HG03571 (cell line): ENCODE measurements at regions not wholly inside any gene's neighbourhood (a gene's known extent, or its start where the extent isn't known, plus 50 kb on each side); places are given as distances from the start of the nearest gene placed in this dataset.
"Not testable (repeated sequence)": the region's sequence is repeated elsewhere in the genome, so short reads cannot be mapped to it uniquely, and the experiment has no call there.

Experiments
- ATAC-seq: cut with Tn5 transposase; IDR thresholded peaks from one replicate; pipeline ENCODE4 v1.9.1; 2021; ENCODE audit not compliant: unreplicated experiment

DNA sequence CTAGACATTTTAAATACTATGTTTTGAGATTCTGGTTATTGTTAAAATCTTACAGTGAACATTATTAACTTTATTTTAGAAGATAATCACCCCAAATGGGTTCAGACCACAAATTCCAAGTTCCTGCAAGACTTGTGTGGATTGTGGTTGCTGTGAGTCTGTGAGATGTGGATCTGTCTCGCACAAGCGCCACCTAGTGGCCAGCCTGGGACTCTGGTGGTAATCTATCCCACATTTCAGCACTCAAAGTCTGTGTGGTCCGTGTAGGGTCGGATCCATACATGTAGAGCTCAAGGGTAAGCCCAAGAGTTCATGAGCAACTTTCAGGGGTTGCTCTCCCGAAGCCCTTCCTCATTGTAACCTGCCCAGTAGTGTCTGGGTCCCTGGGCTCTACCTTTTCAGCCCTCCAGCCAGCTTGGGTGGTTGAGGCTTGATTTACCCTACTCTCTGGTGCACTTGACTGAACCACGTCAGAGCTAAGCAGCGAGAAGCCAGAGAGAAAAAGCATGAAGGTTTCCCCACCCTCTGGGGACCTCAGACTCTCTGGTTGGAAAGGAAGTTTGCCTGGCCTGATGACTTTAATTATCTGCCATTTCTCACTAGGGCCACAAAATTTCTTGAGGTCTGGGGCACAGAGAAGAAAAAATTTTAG, 129.2 kb downstream of the ARHGAP11B start:
- ATAC-seq = peak; percentile 62

DNA sequence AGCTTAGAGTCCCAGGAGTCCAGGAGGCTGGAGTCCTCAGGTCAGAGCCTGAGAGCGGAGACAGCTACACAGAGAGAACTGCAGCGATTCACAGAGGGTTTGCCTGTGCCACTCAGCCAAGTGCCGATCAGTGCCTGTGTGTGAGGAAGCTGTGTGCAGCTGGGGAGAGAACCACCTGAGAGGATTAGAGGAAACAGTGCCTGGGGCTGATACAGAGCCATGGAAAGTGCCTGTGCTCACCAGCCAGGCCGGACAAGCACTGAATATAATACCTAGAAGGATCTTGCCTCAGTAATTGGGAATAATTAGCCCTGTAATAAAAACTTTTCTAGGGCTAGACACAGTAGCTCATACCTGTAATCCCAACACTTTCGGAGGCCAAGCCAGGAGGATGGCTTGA, 134.7 kb downstream of the ARHGAP11B start:
- ATAC-seq = not testable (repeated sequence)

DNA sequence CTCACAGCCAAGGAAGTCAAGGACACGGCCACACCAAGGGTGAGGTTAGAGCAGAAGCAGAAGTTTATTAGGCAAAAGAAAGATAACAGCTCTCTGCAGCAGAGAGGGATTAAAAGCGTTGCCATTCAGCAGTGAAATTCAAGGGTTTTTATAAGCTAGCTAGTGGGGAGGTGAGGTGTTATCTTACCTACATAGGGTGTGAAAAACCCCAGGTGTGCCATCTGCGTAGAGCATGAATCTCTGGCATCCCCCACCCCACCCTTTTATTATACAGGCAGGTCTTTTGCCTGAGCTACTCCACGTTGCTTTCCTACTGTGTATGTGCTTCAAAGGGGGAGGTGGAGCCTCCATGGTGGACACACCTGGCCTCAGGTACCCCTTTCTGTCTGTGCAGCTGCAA, 135.4 kb downstream of the ARHGAP11B start:
- ATAC-seq = not testable (repeated sequence)

DNA sequence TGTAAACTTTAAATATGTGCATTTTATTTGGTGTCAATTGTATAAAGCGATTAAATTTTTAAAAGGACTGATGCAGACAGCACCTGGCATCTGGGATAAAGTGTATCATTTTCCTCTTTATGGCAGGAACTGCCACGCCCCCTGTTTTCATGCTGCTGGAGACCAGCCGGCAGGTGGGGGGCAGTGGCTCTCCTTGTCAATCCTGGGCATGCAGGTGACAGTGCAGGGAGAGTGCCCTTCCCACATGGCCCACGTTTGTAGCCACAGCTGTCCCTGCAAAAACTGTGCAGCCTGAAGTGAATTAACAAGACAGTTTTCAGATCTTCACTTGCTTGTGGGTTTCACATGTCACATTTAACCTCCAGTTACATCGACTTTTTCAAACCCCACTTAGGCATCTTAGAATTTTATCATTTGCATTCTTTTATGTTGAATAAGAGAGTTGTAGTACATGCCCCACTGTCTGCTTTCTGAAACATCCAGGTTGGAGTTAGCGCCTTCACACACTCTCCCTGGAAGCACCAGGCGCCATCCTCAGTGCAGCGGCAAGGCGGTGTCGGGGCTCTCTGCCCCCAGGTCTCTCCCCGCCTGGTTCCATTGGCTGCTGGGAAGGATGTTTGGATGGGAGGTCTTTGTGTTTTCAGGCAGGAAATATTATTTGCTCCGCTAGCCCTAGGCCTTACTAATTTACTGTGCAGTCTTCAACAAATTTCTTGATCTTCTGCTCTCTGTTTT, 134.2 kb upstream of the FAN1 start:
- ATAC-seq = not testable (repeated sequence)

DNA sequence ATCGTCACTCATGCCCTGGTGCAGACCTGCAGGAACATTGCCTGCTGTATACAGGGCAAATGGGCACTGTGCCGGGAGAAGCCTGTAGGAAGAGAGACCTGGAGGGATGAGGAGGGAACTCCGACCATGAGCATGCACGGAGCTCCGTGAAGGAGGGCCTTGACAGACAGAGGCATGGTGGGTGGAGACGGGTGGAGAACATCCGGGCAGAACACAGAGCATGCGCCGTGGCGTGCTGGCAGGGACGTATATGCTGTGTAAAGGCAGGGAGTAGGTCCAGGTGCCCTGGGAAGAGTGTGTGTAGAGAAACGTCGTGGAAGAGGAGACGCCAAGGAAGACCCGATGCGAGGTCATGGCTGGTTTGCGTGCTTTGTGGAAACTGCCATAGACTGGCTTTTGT, 133.0 kb upstream of the FAN1 start:
- ATAC-seq = no peak

DNA sequence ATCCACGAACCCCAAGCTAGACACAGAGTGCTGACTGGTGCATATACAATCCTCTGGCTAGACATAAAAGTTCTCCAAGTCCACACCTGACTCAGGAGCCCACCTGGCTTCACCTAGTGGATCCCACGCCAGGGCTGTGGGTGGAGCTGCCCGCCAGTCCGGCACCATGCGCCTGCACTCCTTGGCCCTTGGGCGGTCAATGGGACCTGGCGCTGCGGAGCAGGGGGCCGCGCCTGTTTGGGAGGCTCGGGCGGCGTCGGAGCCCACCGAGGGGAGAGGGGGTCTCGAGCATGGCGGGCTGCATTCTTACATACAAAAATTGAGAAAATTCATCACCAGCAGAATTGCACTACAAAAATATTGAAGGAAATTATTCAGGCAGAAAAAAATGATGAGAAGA, 120.7 kb upstream of the FAN1 start:
- ATAC-seq = no peak

DNA sequence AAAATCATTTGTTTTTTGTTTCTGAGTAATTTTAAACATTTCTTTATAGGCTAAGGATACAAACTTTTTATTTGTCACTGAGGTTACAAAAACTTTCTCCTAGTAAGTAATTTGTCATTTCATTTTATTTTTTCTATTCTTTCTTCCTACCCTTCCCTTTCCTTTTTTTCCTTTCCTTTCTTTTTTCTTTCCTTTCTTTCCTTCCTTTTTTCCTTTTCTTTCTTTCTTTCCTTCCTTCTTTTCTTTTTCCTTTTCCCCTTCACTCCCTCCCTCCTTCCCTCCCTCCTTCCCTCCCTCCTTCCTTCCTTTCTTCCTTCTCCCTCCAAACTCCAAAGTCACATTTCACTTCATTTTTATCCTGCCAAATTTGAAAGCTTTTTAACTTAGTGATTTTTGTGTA, 115.1 kb upstream of the FAN1 start:
- ATAC-seq = no peak

DNA sequence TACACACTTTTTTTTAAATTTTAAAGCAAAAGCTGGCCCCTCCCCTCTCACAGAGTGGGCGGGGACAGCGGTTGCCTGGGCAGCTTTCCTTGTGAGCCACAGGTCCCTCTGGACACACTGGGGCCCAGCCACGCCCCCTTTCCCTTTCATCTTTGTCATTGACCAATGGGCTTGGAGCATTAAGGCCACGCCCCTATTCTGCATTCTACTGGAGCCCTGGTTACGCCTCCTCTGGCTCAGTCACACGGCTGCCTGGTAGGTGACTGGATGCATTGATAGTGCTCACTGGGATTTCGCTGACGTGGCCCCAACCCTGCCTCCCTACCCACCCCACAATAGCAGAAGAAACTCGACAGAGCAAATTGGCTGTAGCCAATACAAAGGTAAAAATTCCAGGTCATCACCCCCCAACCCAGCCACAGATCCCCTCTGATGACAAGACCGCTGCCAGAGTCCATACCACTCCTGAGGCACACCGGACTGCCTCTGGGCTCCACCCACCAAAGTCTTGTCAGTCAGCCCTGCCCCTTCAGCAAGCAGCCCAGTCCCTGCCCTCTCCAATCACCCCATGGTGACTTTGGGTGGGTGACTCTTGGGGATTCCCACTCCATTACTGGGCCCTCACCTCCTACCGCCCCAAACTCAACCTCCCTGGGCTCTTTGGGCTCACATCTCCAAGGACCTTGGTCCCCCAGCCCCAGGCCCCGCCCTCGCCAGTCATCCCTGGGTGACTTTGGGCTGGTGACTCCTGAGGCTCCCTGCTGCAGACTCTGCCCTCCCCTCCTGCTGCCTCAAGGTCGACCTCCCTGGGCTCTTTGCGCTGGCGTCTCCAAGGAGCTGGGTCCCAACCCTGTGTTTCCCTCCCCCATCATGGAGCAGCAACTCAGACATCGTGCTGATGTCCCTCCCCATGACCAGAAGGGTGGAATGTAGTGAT, 112.2 kb upstream of the FAN1 start:
- no peak for ATAC-seq

DNA sequence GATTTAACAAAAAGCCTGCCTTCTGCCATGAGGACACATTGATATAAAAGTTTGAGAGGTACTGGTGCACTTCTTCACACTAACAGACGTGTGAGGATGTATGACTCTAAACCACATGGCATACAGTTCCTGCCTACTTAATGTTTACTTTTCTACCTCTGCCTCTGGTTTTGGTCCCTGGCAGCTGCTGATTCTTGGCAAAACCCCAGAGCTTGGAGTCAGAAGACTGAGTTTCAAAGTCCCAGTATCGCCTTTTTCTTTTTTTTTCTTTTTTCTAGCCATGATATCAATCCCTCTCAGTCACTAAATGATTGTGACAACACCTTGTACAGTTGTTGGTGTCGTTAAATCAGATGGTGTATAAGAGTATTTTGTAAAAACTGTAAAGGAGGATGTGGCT, 110.9 kb upstream of the FAN1 start:
- ATAC-seq = not testable (repeated sequence)

DNA sequence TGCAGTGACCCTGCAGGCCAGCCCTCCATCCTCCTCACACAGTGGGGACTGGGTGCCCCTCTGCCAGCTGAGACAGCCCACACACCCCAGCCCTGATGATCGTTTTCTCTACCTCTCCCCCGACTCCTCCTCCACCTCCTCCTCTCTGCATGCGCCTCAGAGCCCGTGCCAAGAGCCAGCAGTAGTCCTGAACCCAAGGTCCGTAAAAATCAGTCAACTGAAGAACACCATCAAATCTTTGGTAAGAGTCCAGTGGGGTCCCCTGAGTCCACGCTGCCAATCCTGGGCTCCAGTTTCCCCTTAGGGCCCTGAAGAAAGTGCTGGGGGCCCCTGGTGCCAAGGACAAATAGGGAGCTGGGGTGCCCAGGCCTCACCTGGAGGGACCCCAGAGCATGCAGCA, 109.3 kb upstream of the FAN1 start:
- ATAC-seq = no peak

DNA sequence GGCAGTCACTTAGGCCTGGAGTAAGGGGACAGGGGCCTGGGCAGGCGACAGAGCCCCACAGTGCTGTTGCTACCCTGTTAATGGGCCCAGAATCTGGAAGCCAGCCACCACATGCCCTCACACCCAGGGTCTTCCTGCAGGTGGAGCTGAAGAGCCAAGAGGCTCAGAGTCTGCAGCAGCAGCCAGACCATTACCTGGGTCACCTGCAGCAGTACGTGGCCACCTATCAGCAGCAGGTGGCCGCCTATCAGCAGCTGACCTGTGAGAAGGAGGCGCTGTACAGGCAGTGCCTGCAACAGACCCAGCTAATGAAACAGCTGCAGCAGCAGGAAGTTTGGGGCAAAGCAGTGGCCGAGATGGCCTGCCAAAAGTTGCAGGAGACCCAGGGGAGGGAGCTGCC, 104.2 kb upstream of the FAN1 start:
- not testable (repeated sequence) for ATAC-seq

DNA sequence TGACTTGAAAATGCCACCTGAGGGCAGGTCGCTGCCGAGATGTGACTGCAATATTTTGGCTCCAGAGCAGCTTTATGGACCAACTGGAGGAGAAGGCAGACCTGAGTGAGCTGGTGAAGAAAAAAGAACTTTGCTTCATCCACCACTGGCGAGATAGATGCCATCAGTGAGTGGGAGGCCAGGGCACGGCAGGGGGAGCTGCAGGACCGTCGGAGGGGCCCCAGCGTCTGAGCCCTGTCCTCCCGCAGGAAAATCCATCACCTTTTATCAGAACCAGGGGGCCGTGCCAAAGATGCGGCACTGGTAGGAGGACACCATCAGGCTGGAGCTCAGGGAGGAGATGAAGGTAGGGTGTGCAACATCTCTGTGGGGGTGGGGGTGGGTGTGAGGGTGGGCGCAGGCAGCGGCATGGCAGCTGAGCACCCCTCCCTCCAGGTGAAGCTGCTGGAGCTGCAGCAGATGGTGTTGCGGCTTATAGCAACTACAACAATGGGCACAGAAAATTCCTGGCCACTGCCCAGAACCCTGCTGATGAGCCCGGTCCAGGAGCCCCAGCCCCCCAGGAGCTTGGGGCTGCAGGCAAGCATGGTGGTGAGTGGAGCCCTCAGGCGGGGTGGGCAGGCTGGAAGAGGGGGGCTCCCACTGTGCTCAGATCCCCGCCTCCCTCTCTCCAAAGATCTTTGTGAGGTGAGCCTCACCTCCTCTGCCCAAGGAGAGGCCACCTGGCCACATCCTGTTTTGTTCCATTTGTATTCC, 102.4 kb upstream of the FAN1 start:
- ATAC-seq = not testable (repeated sequence)

DNA sequence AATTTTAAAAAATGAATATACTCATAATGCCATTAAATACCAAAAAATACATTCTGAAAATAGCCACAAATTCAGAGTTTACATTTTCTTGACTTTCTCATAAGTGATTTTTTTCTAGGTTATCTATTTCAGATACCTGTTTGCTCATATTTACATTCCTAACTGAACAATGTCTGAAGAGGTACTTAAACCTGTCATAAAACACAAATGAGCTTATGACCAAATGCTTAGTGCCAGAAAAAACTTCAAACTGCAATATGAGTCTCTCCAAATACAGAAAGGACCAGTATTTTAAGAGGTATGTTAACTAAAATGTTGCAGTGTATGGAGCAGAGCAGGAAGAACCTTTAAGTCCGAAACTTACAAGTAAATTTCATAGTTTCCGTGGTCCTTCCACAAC, 101.7 kb upstream of the FAN1 start:
- not testable (repeated sequence) for ATAC-seq

DNA sequence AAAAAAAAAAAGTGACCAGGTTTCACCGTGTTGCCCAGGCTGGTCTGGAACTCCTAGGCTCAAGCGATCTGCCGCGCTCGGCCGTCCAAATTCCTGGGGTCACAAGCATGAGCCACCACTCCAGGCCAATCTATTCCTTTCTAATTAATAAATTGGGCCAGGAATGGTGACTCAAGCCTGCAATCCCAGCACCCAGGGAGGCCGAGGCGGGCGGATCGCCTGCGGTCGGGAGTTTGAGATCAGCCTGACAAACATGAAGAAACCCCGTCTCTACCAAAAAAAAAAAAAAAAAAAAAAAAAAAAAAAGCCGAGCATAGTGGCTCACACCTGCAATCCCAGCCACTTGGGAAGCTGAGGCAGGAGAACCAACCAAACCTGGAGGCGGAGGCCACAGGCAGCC, 100.0 kb upstream of the FAN1 start:
- ATAC-seq = not testable (repeated sequence)

DNA sequence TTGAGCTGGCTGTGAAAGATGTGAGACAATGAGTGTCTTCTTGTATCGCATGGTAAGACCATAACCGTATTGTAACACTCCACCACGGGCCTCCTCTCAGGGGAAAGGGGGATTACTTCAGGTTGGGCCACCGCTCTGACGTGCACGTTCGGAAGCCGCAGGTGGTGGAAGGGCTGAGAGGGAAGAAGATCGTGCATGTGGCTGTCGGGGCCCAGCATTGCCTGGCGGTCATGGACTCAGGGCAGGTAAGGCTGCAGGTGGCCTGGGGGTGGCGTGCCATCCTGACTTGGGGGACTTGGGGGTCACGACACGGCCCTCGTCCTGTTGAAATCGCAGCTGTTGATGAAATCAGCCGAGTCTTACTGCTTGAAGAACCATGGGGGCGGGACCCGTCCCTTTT, 87.3 kb upstream of the FAN1 start:
- ATAC-seq = no peak

DNA sequence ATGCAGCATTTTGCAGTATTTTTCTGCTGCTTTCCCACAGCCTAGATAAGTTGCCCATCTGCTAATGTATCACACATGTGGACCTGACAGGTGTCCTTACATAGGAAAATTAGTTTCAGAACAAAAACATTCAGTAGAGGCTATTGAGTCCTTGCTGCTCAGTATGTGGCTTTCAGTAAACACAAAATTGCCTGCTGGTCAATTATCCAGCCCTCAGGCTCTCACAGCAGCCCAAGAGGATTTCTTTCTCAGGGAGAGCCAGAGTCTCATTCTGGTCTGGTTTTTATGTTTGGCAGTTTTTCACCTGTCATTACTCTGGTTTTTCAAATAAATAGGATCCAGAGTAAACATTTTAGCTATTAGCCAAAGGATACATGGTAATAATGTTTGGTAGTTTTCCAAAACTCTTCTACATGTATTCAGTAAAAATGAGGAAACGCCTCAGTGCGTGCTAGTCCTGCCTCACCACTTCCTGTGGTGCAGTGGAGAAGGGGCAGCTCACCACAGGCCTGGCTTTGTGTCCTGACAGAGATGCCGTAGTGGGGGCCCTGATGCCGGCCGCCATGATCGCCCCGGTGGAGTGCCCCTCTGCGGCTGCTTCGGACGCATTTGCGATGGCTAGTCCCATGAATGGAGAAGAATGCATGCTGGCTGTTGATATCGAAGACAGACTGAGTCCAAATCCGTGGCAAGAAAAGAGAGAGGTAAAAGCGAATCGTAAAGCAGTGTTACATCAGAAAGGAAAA, 80.5 kb upstream of the FAN1 start:
- ATAC-seq = peak; percentile 71

DNA sequence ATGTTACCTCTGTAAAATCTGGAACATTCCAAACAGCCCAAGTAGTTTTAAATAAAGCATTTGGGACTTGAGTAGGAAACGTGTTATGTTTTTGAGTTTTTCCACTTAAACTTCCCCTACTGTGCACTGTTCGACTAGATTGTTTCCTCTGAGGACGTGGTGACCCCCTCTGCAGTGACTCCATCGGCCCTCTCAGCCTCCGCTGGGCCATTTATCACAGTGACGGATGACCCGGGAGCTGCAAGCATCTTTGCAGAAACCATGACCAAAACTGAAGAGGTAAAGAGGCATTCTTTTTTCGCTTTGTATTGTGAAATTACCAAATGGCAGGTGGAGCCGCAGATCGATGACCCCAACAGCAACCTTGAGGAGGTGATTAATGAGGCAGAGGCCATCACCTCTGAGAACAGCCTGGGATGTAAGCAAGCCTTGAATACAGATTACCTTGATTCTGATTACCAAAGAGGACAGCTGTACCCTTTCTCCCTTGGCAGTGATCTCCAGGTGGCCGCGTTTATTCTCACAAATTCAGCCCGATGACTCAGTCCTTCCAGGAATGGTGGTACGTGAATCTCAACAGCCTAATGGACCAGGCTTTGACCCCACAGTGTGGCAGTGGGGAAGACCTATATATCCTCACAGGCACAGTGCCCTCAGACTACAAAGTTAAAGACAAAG, 79.1 kb upstream of the FAN1 start:
- no peak for ATAC-seq

DNA sequence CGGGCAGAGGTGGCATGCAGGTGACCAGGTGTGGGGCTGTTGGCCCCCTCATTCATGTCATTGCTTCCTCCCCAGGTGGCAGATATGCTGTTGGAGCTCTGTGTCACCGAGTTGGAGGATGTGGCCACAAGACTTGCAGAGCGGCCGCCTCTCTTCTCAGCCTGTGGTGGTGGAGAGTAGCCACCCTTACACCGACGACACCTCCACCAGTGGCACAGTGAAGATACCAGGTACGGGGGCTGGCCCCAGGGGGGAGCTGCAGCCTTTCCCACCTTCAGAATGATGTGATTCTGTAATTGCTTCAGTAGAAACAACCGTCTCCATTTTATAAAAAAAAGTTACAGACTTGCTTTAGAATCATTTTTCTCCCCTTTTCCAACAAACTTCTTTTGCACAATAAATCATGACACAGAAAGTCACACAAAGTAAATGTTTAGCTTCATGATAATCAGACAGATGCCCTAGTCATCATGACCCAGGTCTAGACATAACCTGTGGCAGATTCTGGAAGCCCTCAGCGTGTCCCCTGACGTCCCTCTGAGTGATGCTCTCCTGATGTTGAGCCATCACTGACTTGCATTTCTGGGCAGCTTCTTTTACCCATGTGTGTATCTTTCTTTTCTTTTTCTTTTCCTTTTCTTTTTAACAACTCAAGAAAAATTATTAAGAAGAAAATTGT, 76.0 kb upstream of the FAN1 start:
- no peak for ATAC-seq

DNA sequence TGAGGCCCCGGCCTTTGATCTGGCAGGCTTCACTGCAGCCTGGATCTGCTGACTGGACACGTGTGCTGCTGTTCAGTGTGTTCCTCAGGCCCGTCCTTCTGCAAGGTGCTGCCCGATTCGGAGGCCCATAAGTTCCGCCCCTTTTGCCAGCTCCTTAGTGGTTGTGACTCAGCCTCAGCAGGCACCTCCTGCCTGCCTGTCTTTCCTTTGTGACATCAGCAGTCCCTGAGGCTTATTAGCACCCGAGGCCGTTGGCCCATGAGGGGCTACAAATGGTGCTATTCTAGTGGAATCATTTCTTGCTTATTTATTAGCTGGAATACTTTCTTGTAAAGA, 75.4 kb upstream of the FAN1 start:
- ATAC-seq = not testable (repeated sequence)
